IMR-90 (cell line): ENCODE measurements at regions not wholly inside any gene's neighbourhood (a gene's known extent, or its start where the extent isn't known, plus 50 kb on each side); places are given as distances from the start of the nearest gene placed in this dataset.
A peak's percentile ranks its signal among the peaks of the same experiment; 100 is the strongest.

ENCODE experiments used
- ATAC-seq: fragments of 200-7000 bp; cut with Tn5 transposase; 2 replicates; pipeline ENCODE4 v1.9.1; 2020; ENCODE audit warnings: low read depth, mild to moderate bottlenecking, moderate library complexity
- BruUV-seq: library from RNA; stranded (reverse); fragments of 400-500 nt; replicated peaks from 2 replicates; lab custom pipeline; 2021; lab: Mats Ljungman, UMichigan
- CTCF ChIA-PET: fragments of 300-600 bp; formaldehyde crosslinking; extraction: SDS; loops from one replicate; lab custom pipeline; 2021; ENCODE audit warnings: antibody characterized with exemption; lab: Yijun Ruan, JAX
- POLR2A ChIA-PET: fragments of 300-600 bp; sonication (Branson Sonifier 250); formaldehyde crosslinking; loops from one replicate; lab custom pipeline; 2022; ENCODE audit warnings: antibody characterized with exemption; ENCODE audit not compliant: unreplicated experiment; lab: Charles Lee
- DNase-seq: peaks from one replicate; pipeline ENCODE4 v3.0.0; 2013
- H2AFZ ChIP-seq: replicated peaks from 2 replicates; pipeline ENCODE3; 2013; ENCODE audit warnings: low read length, mild to moderate bottlenecking; ENCODE audit not compliant: poor library complexity
- H2AK5ac ChIP-seq: 2 replicates; pipeline ENCODE4 v1.6.1; 2013; ENCODE audit warnings: low read depth, low read length, inconsistent platforms
- H2AK9ac ChIP-seq: replicated peaks from 2 replicates; pipeline ENCODE3; 2013; ENCODE audit warnings: mild to moderate bottlenecking, low read depth, low read length, moderate library complexity; ENCODE audit not compliant: poor library complexity
- H2BK120ac ChIP-seq: 2 replicates; pipeline ENCODE4 v1.6.1; 2013; ENCODE audit warnings: low read depth, low read length, inconsistent platforms
- H2BK15ac ChIP-seq: 3 replicates; pipeline ENCODE4 v1.6.1; 2013; ENCODE audit warnings: low read depth, low read length, inconsistent platforms
- H2BK20ac ChIP-seq: 2 replicates; pipeline ENCODE4 v1.6.1; 2013; ENCODE audit warnings: low read depth, mild to moderate bottlenecking, inconsistent platforms, low read length, moderate library complexity
- H2BK5ac ChIP-seq: 2 replicates; pipeline ENCODE4 v1.6.1; 2013; ENCODE audit warnings: mild to moderate bottlenecking, low read depth, low read length, inconsistent platforms; ENCODE audit not compliant: poor library complexity, severe bottlenecking
- H3K14ac ChIP-seq: replicated peaks from 2 replicates; pipeline ENCODE4 v1.6.1; 2013; ENCODE audit warnings: low read depth, low read length, inconsistent platforms
- H3K18ac ChIP-seq: 2 replicates; pipeline ENCODE4 v1.6.1; 2013; ENCODE audit warnings: low read depth, low read length, control low read depth
- H3K23ac ChIP-seq: 2 replicates; pipeline ENCODE4 v1.6.1; 2013; ENCODE audit warnings: low read depth, low read length, inconsistent platforms
- H3K27ac ChIP-seq: 2 replicates; pipeline ENCODE4 v1.5.1; 2013; ENCODE audit warnings: mild to moderate bottlenecking, control low read depth, low read length; ENCODE audit not compliant: insufficient read depth
- H3K27me3 ChIP-seq: 2 replicates; pipeline ENCODE4 v1.6.1; 2013; ENCODE audit warnings: low read length; ENCODE audit not compliant: control insufficient read depth, insufficient read depth
- H3K36me3 ChIP-seq: 2 replicates; pipeline ENCODE4 v1.6.1; 2013; ENCODE audit warnings: low read length, mixed read lengths; ENCODE audit not compliant: control insufficient read depth, insufficient read depth
- H3K4ac ChIP-seq: 2 replicates; pipeline ENCODE4 v1.6.1; 2013; ENCODE audit warnings: low read depth, low read length, inconsistent platforms
- H3K4me1 ChIP-seq: 2 replicates; pipeline ENCODE4 v1.6.1; 2013; ENCODE audit warnings: low read length, mixed read lengths; ENCODE audit not compliant: control insufficient read depth, insufficient read depth
- H3K4me2 ChIP-seq: 2 replicates; pipeline ENCODE4 v1.6.1; 2013; ENCODE audit warnings: low read depth, mild to moderate bottlenecking, control low read depth, low read length, moderate library complexity
- H3K4me3 ChIP-seq: 2 replicates; pipeline ENCODE4 v1.5.1; 2013; ENCODE audit warnings: low read depth, mild to moderate bottlenecking, control low read depth, low read length, moderate library complexity; ENCODE audit not compliant: insufficient read depth
- H3K56ac ChIP-seq: 2 replicates; pipeline ENCODE4 v1.6.1; 2013; ENCODE audit warnings: low read length, inconsistent platforms; ENCODE audit not compliant: insufficient read depth; ENCODE audit errors: extremely low read depth
- H3K79me1 ChIP-seq, 2 experiments: 2 replicates each; pipeline ENCODE4 v1.6.1; 2013; ENCODE audit warnings: low read length in 2 of 2, inconsistent platforms in 1 of 2, low read depth in 1 of 2
- H3K9ac ChIP-seq: 2 replicates; pipeline ENCODE4 v1.6.1; 2013; ENCODE audit warnings: low read depth, low read length, control low read depth
- H3K9me1 ChIP-seq: 2 replicates; pipeline ENCODE4 v1.6.1; 2013; ENCODE audit warnings: low read length, inconsistent platforms; ENCODE audit not compliant: insufficient read depth
- H3K9me3 ChIP-seq: 2 replicates; pipeline ENCODE4 v1.6.1; 2013; ENCODE audit warnings: low read length; ENCODE audit not compliant: control insufficient read depth, insufficient read depth
- H4K20me1 ChIP-seq: 2 replicates; pipeline ENCODE4 v1.6.1; 2013; ENCODE audit warnings: low read length, inconsistent platforms; ENCODE audit not compliant: insufficient read depth
- H4K5ac ChIP-seq: 2 replicates; pipeline ENCODE4 v1.6.1; 2013; ENCODE audit warnings: mild to moderate bottlenecking, low read depth, low read length, control low read depth
- H4K8ac ChIP-seq, 2 experiments: 2 replicates each; pipeline ENCODE4 v1.6.1; 2013; ENCODE audit warnings: low read depth in 2 of 2, low read length in 2 of 2, control low read depth in 1 of 2, inconsistent platforms in 1 of 2
- H4K91ac ChIP-seq: 2 replicates; pipeline ENCODE4 v1.6.1; 2013; ENCODE audit warnings: low read depth, low read length, inconsistent platforms; ENCODE audit not compliant: insufficient read depth
- CEBPB ChIP-seq: IDR thresholded peaks from 2 replicates; pipeline ENCODE4 v1.6.1; 2012; ENCODE audit warnings: low read depth, low read length, improper control_type of control experiment
- MAFK ChIP-seq: IDR thresholded peaks from 2 replicates; pipeline ENCODE4 v1.6.1; 2012; ENCODE audit warnings: low read depth, low read length, improper control_type of control experiment
- POLR2A ChIP-seq: IDR thresholded peaks from 2 replicates; pipeline ENCODE4 v1.6.1; 2012; ENCODE audit warnings: mild to moderate bottlenecking, low read depth, low read length
- RCOR1 ChIP-seq: IDR thresholded peaks from 2 replicates; pipeline ENCODE4 v1.6.1; 2012; ENCODE audit warnings: mild to moderate bottlenecking, low read length, improper control_type of control experiment; ENCODE audit not compliant: insufficient replicate concordance
- RFX5 ChIP-seq: IDR thresholded peaks from 2 replicates; pipeline ENCODE4 v1.8.0; 2012; ENCODE audit warnings: low read depth, mild to moderate bottlenecking, low read length, moderate library complexity
- WGBS, 2 experiments: methylation state at CpG; one replicate each; pipeline versions ENCODE4 v1.1.5 to v1.1.7; 2013; ENCODE audit warnings: missing lambda C conversion rate in 2 of 2; ENCODE audit not compliant: insufficient read length in 1 of 2; ENCODE audit errors: extremely low coverage in 2 of 2; 5-methylcytosine and 5-hydroxymethylcytosine counted together
- dilution Hi-C: fragments of 300-500 bp; cut with HindIII; formaldehyde crosslinking; loops from one replicate; pipeline ENCODE4 v1.14.3; 2018; ENCODE audit warnings: low sequenced_read_pairs; ENCODE audit not compliant: unreplicated experiment
- in situ Hi-C: fragments of 300-500 bp; cut with MboI; formaldehyde crosslinking; loops from 3 replicates; pipeline ENCODE4 v1.14.3; 2019; ENCODE audit warnings: low sequenced_read_pairs, inconsistent platforms, mixed read lengths
- intact Hi-C: fragments of 100-400 bp; cut with micrococcal nuclease; formaldehyde crosslinking; loops from 2 replicates; pipeline ENCODE4 v1.10.0; 2022

GRCh38 chr10:43793704-43794103 lies 145.0 kb upstream of the ZNF32 start:
- peak; percentile 82 for DNase-seq
- Histone ChIP-seq H2BK20ac (no peak overlapping the region), H3K9me3 (no peaks in the 10 kb centered on the region), H3K4ac (no peak overlapping the region), H4K20me1 (no peaks in the 10 kb centered on the region), H3K4me2 (no peak overlapping the region), H3K9ac (no peak overlapping the region), H3K4me1 (peaks cover 6% of the 10 kb centered on the region), H3K79me1 (no peaks in the 10 kb centered on the region), H3K56ac (no peak overlapping the region), H3K4me3 (no peak overlapping the region), H2AK9ac (no peak overlapping the region), H2BK5ac (no peak overlapping the region), H3K14ac (no peak overlapping the region), H3K23ac (no peak overlapping the region), H4K91ac (no peak overlapping the region), H3K27me3 (peaks cover 2% of the 10 kb centered on the region; the same call in 1 of the 2 replicates), H3K27ac (no peak overlapping the region), H4K8ac (no peak overlapping the region), H3K36me3 (no peaks in the 10 kb centered on the region), H4K5ac (no peak overlapping the region), H2AK5ac (no peak overlapping the region), H2AFZ (no peak overlapping the region), H3K9me1 (no peaks in the 10 kb centered on the region), H2BK15ac (no peak overlapping the region), H3K18ac (no peak overlapping the region), H2BK120ac (no peak overlapping the region)
- intact Hi-C loops = no loop called here
- WGBS, 2 experiments = 88% methylated on average over 1 of the region's 6 CpGs; no CpG with 5 or more reads in 1 of the 2 experiments
- POLR2A ChIA-PET = no interaction called here
- peak; percentile 80 for ATAC-seq
- BruUV-seq = no TSS peak
- TF ChIP-seq RCOR1 = no peak
- no peak for TF ChIP-seq POLR2A
- no peak for TF ChIP-seq MAFK
- peak; percentile 92 for TF ChIP-seq CEBPB
- no peak for TF ChIP-seq RFX5
- CTCF ChIA-PET = no interaction called here
- dilution Hi-C loops = no loop called here
- in situ Hi-C loops = no loop called here
